ENCODE measurements at regions not wholly inside any gene's neighbourhood (a gene's known extent, or its start where the extent isn't known, plus 50 kb on each side); places are given as distances from the start of the nearest gene placed in this dataset.

GRCh38 chr13:72153272-72153671 is 286.3 kb upstream of the DACH1 start:
- no peak for DNase-seq

GRCh38 chr13:72151241-72151640 is 284.2 kb upstream of the DACH1 start:
- DNase-seq, result no peak

GRCh38 chr13:72150502-72150901 is 283.5 kb upstream of the DACH1 start:
- DNase-seq, result no peak

- DNase-seq, result no peak
Measured at GRCh38 chr13:72149701-72150100, 282.7 kb upstream of the DACH1 start.

- no peak for DNase-seq
Measured at GRCh38 chr13:72146816-72147215, 279.8 kb upstream of the DACH1 start.

- DNase-seq, result no peak
Measured at GRCh38 chr13:72145383-72145782, 278.4 kb upstream of the DACH1 start.

- DNase-seq, result no peak
Measured at GRCh38 chr13:72144636-72145035, 277.6 kb upstream of the DACH1 start.

GRCh38 chr13:72141855-72142519 is 275.0 kb upstream of the DACH1 start:
- no peak for DNase-seq

GRCh38 chr13:72139192-72139591 is 272.2 kb upstream of the DACH1 start:
- DNase-seq, result no peak

- DNase-seq, result no peak
Measured at GRCh38 chr13:72132075-72132474, 265.1 kb upstream of the DACH1 start.

GRCh38 chr13:72129117-72129516 is 262.1 kb upstream of the DACH1 start:
- DNase-seq, result no peak

- DNase-seq, result no peak
Measured at GRCh38 chr13:72127031-72127430, 260.0 kb upstream of the DACH1 start.

GRCh38 chr13:72126424-72126823 is 259.4 kb upstream of the DACH1 start:
- no peak for DNase-seq

GRCh38 chr13:72125561-72125960 is 258.6 kb upstream of the DACH1 start:
- no peak for DNase-seq

- DNase-seq, result no peak
Measured at GRCh38 chr13:72122661-72123255, 255.8 kb upstream of the DACH1 start.

GRCh38 chr13:72121466-72121865 is 254.5 kb upstream of the DACH1 start:
- DNase-seq, result no peak

- no peak for DNase-seq
Measured at GRCh38 chr13:72120632-72121031, 253.6 kb upstream of the DACH1 start.

- DNase-seq, result no peak
Measured at GRCh38 chr13:72113931-72114330, 246.9 kb upstream of the DACH1 start.

- DNase-seq, result no peak
Measured at GRCh38 chr13:72113076-72113475, 246.1 kb upstream of the DACH1 start.

GRCh38 chr13:72112216-72112615 is 245.2 kb upstream of the DACH1 start:
- DNase-seq, result no peak

- DNase-seq, result no peak
Measured at GRCh38 chr13:72109863-72110262, 242.9 kb upstream of the DACH1 start.

- DNase-seq, result no peak
Measured at GRCh38 chr13:72104656-72105180, 237.7 kb upstream of the DACH1 start.

GRCh38 chr13:72101768-72102400 is 234.9 kb upstream of the DACH1 start:
- DNase-seq, result no peak

GRCh38 chr13:72100339-72100738 is 233.3 kb upstream of the DACH1 start:
- no peak for DNase-seq
